ELF-1 (cell line): ENCODE measurements at regions not wholly inside any gene's neighbourhood (a gene's known extent, or its start where the extent isn't known, plus 50 kb on each side); places are given as distances from the start of the nearest gene placed in this dataset.
"Not testable (repeated sequence)": the region's sequence is repeated elsewhere in the genome, so short reads cannot be mapped to it uniquely, and the experiment has no call there.

ENCODE experiments used
- DNase-seq: peaks from one replicate; pipeline ENCODE4 v3.0.0-alpha.2; 2016; ENCODE audit warnings: low read depth, low spot score

DNA sequence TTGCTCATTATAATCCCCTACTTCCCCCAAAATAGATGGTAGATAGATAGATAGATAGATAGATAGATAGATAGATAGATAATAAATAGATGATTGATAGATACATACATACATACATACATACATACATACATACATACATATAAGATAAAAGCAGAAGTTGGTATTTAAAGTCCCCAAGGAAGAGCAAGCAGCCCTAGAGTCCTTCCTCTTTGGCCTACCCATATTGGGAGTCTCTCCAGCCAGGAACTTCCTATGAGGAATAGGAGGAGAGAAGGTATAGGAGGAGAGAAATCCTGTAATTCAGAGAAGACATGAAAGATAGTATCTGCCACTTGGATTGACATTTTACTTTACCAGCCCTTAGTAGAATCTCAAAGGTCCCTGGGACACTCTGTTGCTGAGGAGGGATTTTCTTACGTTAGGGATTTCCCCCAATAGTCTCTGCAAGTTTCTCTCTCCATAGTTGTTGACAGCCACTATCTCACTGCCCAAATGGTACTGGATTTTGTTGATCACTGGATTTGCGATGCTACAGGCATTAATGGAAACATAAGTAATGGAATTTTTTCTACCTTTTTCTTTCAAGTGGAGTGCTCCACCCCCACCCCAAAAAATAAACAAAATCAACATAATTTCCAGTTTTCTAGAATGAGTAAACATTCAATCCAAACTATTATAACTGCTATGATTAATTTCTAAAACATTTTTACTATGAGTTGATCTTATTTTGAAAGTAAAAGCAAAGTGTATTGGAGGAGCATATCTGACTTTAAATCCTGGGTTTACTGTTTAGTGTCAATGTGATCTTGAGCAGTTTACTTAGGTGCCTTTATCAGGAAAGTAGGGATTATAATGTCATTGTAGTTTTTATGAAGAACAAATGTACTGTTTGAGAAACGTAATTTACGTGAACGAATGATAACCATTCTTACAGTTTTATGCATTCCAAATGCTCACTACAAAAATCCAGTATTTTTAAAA lies 93.2 kb upstream of the TNFSF4 start:
- no peak for DNase-seq

DNA sequence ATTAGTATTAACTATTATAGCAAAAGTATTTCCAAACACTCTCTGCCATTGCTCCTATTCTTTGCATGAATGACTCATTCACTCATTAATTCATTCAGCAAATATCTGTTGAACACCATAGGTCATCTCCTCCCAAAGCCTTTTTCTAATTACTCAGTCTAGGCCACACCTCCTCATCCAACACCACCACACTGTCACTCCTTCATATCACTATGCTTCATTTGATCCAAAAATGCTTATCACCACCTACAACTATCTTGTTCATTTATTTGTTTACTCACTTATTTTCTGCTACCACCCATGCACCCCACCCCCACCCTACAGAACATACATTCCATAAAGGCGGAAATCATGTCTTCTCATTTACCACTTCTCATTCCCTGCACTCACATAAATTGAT lies 94.4 kb upstream of the TNFSF4 start:
- DNase-seq: no peak

DNA sequence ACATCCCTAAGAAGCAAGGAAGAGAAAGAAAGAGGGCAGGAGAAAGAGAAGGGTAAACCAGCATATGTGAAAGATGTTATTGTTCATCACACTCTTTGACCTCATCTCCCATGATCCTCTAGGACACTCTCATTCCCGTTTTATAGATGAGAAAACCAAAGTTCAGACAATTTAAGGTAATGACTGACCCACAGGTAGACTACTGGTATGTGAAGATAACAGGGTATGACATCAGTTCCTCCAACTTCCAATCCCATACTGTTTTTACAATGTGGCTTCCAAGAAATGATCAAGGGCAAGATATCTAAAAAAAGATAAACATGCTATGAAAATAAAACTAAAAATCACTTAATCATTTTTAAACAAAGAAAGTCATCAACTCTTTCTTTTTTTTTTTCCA lies 95.2 kb upstream of the TNFSF4 start:
- DNase-seq: no peak

DNA sequence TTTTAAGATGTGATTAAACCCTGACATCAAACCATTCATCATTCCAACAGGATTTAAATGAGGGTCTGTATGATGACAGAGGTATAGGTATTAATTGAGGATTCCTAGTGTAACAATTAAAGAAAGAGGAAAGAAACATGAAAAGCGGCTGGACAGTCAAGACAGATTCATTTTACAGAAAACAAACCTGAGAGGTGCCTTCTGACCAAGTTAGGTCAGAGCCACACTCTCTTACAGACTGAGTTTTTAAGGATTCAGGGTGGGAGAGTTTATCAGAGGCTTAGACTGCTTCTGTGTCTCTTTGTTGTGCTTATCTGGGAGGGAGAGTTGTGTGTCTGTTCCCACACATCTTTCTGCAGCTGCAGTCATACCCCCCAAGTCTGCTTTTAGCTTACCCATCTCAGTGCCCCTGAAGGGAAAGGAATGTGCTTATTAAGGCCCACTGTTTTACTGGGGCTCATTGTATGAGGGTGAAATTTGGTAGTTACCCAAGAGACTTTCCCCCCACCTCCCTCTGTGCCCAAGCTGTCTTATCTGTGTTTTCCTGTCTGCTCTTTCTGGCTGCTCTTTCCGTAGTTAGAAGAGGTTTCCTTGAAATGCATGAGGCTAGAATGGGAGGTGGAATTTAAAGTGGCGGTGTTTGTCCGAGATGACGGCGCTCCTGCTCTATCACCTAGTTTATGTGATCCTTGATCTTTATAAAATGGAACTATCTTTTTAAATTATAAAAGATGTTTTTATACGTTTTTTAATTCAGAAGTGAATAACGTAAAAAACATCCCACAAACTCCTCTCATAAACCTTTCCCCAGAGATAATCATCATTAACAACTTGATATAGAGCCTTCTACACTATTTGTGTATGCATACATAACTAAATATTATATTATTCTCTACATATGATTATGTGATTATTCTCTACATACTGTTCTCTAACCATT lies 96.0 kb upstream of the TNFSF4 start:
- peak; percentile 14 for DNase-seq

DNA sequence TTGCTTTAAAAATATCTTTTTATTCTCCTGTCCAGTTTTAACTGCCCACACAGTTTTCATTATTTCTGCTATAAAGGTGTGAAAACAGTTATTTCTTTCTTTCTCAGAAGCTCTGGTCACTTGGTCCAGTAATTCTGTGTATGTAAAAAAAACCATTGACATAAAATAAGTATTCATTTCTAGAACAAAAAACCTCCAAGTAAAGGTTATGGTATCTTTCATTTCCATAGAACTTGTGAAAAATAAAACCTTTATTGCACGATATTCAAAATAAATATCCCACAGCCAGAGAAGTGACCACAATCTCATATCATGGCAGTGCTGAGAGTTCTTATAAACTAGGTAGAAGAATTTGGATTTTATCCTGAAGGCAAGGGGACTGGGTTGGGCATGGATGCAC lies 96.9 kb upstream of the TNFSF4 start:
- no peak for DNase-seq

DNA sequence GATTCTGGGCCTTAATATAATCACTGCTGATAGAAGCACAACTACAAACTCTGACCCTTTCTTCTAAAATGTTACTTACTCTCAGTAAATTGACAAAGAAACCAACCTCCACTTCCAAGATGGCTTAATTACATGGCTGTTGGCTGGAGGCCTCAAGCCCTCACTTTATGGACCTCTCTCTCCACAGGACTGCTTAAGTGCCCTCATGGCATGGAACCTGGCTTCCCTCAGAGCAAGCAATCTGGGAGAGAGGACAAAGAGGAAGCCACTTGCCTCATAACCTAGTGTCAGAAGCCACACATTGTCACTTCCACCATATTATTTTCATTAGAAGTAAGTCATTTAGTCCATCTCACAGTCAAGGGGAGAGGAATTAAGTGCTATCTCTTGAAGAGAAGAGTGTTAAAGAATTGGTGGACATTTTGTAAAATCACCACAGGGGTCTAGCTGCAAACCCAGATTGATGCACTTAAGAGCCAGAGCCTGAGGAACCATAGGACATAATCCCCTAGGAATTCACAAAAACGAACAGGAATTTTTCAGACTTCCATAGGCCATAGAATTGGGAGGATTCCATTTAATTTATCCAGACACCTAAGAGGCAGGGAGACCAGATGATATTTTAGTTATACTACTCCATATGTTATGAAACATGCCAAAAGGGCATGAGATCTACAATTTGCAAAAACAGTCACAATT lies 97.5 kb upstream of the TNFSF4 start:
- DNase-seq: no peak

DNA sequence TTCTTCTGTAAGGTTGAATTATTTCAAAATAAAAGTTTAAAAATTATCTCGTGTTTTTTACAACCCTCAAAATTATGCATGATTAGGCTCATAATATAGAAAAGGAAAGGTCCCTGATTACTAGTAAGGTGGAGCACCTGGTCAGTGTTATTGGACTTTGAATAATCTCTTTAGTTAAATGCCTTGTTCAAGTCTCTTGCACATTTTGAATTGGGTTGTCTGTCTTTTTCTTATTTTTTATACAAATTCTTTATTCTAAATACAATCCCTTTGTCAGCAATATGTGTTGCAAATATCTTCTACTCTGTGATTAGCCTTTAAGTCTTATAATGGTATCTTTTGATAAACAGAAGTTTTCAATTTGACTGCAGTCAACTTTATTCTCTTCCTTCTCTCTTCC lies 100.7 kb upstream of the TNFSF4 start:
- no peak for DNase-seq

DNA sequence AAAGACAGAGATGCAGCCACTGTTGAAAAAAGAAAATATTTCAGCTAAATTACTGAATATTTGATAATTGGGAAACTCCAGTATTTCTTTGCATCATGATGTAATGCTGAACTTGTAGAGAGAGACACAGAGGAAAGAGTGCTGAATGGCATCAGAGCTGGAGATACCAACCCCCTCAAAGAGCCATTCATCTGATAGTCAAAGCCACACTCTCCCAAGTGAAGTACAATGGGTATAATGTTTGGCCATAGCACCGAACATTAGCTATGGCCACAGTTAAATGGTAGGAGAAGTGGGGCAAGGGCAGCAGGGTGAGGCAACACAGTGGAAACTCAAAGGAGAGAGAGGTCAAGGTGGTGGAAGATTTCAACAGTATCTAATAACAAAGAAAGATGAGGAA lies 107.5 kb upstream of the TNFSF4 start:
- no peak for DNase-seq

DNA sequence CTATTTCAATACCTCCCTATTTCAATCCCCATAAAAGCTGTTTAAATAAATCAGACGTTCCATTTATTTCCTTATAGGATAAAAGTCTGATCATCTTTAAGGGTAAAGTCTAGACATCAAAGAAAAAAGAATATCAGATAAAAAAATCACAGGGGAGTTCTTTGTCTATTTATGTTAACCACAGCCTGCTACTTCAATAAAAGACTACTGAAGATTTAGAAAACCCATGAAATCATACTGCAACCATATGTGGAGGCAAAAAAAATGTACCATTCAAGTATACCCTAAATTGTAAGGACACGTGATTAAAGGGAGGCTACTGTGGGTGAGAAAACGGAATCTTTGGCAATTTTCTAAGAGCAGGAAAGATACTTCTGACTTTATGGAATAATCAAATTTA lies 108.2 kb upstream of the TNFSF4 start:
- DNase-seq: no peak

DNA sequence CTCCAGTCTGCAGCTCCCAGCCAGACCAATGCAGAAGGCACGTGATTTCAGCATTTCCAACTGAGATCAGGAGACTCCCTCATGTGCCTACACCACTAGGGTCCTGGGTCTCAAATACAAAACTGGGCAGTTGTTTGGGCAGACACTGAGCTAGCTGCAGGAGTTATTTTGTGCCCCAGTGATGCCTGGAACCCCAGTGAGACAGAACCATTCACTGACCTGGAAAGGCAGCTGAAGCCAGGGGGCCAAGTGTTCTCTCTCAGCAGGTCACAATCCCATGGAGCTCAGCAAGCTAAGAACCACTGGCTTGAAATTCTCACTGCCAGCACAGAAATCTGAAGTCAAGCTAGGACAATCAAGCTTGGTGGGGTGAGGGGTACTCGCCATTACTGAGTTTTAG lies 111.7 kb upstream of the TNFSF4 start:
- DNase-seq: no peak

DNA sequence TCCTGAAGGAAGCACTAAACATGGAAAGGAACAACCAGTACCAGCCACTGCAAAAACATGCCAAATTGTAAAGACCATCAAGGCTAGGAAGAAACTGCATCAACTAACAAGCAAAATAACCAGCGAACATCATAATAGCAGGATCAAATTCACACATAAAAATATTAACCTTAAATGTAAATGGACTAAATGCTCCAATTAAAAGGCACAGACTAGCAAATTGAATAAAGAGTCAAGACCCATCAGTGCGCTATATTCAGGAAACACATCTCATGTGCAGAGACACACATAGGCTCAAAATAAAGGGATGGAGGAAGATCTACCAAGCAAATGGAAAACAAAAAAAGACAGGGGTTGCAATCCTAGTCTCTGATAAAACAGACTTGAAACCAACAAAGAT lies 117.2 kb upstream of the TNFSF4 start:
- DNase-seq: not testable (repeated sequence)

DNA sequence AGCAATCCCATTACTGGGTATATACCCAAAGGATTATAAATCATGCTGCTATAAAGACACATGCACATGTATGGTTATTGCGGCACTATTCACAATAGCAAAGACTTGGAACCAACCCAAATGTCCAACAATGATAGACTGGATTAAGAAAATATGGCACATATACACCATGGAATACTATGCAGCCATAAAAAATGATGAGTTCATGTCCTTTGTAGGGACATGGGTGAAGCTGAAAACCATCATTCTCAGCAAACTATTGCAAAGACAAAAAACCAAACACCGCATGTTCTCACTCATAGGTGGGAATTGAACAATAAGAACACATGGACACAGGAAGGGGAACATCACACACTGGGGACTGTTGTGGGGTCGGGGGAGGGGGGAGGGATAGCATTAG lies 120.9 kb upstream of the TNFSF4 start:
- DNase-seq: not testable (repeated sequence)

DNA sequence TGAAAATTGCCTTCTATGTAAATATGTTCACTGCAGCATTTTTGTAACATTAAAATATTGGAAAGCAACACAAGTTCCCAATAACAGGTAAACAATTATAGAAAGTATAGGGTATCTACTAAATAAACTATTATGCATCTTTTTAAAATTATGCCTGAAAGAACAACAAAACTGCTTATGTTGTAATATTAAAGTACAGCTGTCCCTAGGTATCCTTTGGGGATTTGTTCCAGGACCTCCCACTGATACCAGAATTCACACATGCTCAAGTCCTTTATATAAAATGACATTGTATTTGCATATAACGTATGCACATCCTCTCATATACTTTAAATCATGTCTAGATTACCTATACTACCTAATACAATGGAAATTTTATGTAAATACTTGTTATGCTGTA lies 121.8 kb upstream of the TNFSF4 start:
- no peak for DNase-seq

DNA sequence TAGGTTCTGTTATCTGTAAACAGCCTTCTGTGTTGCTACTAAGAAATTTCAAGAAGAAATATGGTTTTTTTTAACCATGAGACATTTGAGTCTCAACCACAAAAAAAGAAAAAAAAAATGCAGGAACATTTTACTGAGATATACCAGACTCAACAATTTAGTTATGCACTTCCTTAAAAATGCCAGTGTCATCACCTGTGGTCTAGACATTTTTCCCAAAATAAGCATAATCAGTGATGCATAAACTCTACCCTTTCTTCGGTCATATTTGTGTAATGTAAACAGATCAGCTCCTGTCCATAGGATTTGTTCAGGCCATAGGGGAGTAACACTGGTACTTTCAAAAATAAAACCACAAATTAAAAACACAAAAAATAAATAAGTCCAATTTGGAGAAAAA lies 122.6 kb upstream of the TNFSF4 start:
- no peak for DNase-seq

DNA sequence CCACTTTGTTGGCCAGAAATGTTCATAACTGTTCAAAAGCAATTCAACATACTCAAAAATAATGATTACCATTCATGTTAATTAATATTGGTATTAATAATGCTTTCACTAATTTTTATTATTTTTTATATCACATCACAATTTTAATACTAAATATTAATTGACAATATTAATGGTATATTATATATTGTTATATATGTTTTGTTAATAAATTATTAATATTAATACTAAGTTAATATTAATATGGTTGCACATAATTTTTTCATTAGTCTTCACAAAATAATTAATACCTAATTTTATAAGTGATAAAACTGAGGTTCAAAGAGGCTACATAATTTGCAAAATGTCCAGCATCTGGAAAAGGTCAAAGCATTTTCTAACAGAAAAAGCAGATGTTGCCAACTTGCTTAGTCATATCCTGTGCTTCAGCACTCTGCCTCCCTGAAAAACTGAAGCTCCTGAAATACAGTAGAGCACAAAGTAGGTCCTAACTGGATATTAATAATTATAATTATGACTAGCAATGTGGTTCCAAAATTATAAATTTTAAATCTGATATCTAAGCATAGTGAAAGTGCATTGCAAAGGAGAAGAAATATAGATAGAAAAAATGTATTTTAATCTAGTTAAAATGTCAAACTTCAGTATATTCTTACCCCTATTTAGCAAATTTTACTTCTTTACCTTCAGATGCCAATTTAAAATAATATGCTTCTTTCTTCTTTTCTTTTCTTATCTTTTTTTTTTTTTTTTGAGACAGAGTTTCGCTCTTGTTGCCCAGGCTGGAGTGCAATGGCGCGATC lies 123.2 kb upstream of the TNFSF4 start:
- no peak for DNase-seq

DNA sequence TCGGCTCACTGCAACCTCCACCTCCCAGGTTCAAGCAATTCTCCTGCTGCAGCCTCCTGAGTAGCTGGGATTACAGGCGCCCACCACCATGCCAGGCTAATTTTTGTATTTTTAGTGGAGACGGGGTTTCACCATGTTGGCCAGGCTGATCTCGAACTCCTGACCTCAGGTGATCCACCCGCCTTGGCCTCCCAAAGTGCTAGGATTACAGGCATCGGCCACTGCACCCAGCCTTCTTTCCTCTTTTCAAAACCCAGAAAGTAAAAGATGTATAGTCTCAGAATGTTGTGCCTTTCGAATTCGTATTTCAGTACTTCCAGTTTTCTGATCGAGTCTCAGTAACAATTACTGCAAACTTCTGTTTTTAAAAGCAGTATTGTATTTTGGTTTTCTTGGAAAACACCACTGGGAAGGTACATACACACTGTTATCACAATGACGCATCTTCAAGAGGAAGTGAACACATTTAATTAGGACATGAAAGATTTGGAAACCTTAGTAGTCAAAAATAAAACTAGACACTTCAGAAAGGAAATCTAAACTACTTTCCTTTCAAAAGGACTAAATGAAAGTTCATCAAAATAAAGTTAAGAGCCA lies 123.9 kb upstream of the TNFSF4 start:
- DNase-seq: not testable (repeated sequence)

DNA sequence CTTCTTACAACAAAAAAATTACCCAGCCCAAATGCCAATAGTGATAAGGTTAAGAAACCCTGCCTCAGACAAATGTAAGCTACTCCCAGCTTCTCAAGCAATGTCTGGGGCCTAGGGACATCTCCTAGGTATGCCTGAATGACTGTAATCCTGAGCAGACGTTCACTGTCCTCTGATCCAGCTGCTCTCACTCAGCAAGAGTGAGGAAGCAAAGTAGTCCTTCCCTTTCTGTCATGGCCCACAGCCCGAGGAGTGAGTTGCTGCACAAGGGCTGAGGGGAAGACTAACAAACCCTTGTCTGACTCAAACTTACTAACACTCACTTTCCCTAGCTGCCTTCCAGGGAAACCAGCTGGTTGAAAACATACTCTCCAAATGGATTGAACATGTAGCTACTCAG lies 124.9 kb upstream of the TNFSF4 start:
- DNase-seq: no peak

DNA sequence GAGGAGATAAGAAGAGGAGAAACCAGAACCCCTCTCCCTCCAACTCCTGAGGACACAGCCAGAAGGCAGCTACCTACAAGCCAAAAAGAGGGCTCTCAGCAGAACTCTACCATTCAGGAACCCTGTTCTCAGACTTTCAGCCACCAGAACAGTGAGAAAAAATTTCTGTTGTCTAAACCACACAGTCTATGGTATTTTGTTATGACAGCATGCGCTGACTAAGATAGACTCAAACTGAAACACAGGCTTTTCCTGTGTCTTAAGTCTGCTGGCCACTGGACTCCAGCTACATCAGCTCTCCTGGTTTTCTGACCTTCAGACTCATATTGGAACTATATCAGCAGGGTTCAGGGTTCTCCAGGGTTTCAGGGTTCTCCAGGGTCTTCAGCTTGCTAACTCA lies 126.5 kb upstream of the TNFSF4 start:
- no peak for DNase-seq

DNA sequence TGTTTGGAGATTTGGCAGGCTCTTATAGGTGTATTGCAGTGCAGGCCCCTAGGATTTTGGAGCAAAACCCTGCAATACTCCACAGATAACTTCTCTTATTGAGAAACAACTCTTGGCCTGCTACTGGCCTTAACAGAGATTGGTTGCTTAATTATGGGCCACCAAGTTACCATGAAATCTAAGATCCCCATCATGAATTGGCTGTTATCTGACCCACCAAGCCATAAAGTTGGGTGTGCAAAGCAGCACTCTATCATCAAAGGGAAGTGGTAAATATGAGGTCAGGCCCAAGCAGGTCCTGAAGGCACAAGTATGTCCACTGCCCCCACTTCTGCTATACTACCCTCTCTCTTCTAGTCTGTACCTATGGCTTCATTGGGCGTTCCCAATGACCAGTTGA lies 130.0 kb upstream of the TNFSF4 start:
- no peak for DNase-seq

DNA sequence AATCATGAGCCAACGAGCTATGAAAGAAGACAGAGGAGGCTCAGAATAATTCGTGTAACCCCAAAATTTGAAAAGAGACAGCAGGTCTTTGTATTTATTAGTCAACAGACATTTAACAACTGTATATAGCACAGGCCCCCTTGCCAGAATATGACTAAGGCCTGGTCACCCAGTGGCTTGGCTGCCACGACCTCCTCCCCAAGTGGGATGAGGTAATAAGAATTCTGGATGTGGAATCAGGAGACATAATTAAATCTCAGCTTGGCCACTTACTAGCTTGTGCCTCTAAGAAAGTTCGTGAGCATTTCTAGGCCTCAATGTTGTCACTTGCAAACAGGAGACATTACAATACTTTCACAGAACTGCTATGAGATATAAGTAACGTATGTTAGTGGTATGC lies 134.2 kb upstream of the TNFSF4 start:
- DNase-seq: no peak

DNA sequence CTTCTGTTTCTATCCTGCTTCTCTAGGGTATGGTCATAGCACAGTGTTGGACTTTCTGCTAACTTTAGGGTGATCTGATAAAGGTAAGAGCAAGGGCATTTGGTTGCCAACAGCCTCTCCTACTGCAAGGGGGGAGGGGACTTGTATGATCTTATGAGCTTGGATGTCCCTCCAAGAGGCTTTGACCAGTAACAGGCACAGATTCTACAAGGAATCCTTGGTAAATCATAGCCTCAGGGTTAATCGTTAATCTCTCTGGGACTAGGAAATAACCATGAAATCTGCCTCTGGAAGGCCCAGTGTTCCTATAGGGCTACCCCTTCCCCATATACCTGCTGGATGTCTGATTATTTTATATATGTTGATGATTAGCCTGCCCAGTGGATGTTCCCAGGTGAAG lies 134.8 kb upstream of the TNFSF4 start:
- DNase-seq: no peak
